ENCODE measurements at regions not wholly inside any gene's neighbourhood (a gene's known extent, or its start where the extent isn't known, plus 50 kb on each side); places are given as distances from the start of the nearest gene placed in this dataset.

DNA sequence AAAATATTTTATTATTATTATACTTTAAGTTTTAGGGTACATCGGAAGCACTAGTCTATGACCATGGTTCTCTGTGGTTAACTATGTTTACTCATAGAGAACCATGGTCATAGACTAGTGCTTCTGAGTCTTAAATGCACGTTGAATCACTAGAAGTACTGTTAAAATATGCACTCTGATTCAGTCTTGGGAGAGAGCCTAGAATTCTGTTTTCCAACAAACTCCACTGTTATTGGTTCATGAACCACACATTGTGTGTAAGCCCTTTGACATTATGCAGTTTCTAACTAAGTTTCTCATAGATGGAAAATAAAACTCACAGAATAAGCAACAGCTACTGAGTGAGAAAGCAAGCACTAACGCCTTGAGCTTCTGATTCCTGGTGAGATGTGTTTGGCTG is 1120.6 kb downstream of the SORCS1 start:
- TF ChIP-seq HDAC2 (IDR thresholded peaks at IDR 0.05) (no peak), CTCF (IDR thresholded peaks at IDR 0.05) (no peak), CHD4 (IDR thresholded peaks at IDR 0.05; ENCODE audit: borderline replicate concordance) (no peak), POLR2A (IDR thresholded peaks at IDR 0.05; ENCODE audit: low read length) (no peak), CHD2 (IDR thresholded peaks at IDR 0.05; ENCODE audit: low read length, partially characterized antibody) (no peak), JUN (IDR thresholded peaks at IDR 0.05) (no peak)
- TF ChIP-seq, protein P1, sequence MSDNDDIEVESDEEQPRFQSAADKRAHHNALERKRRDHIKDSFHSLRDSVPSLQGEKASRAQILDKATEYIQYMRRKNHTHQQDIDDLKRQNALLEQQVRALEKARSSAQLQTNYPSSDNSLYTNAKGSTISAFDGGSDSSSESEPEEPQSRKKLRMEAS (IDR thresholded peaks at IDR 0.05) = no peak
